GM12864 (cell line): ENCODE measurements at regions not wholly inside any gene's neighbourhood (a gene's known extent, or its start where the extent isn't known, plus 50 kb on each side); places are given as distances from the start of the nearest gene placed in this dataset.
"Not testable (repeated sequence)": the region's sequence is repeated elsewhere in the genome, so short reads cannot be mapped to it uniquely, and the experiment has no call there.

Experiments
- DNase-seq: peaks from one replicate; pipeline ENCODE4 v3.0.0-alpha.2; 2011; ENCODE audit warnings: low read depth
- H3K4me3 ChIP-seq: 2 replicates; pipeline ENCODE4 v1.5.1; 2011; ENCODE audit warnings: mild to moderate bottlenecking, low read depth, low read length, control low read depth
- TF ChIP-seq, protein P1 (sequence below): IDR thresholded peaks from 2 replicates; pipeline ENCODE4 v1.5.1; 2011; ENCODE audit warnings: low read depth, mild to moderate bottlenecking, moderate library complexity, low read length, control low read depth, inconsistent platforms; ENCODE audit errors: missing control alignments

DNA sequence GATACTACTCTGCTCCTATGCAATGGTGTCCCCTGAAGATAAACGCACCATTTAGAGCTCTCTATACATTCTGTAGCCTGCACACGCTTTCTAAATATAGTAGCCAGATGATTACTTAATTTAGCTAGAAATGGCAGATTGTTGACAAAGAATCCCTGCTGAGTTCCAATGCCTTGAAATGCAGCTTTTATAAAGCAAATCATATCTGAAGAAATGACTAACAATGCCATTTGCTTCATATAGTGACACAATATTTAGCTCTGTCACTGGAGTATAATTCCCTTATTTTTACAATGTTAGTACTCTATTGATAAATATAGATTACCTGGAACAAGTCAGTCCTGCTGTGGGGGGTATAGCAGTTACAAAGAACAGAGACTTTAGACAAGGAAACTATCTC, 166.2 kb downstream of the CDCA7 start:
- no peak for DNase-seq
- H3K4me3 ChIP-seq, result no peak overlapping the region

GRCh38 chr2:173521450-173522192, 166.9 kb downstream of the CDCA7 start:
- H3K4me3 ChIP-seq, result no peak overlapping the region
- DNase-seq, result no peak
- TF ChIP-seq, protein P1, sequence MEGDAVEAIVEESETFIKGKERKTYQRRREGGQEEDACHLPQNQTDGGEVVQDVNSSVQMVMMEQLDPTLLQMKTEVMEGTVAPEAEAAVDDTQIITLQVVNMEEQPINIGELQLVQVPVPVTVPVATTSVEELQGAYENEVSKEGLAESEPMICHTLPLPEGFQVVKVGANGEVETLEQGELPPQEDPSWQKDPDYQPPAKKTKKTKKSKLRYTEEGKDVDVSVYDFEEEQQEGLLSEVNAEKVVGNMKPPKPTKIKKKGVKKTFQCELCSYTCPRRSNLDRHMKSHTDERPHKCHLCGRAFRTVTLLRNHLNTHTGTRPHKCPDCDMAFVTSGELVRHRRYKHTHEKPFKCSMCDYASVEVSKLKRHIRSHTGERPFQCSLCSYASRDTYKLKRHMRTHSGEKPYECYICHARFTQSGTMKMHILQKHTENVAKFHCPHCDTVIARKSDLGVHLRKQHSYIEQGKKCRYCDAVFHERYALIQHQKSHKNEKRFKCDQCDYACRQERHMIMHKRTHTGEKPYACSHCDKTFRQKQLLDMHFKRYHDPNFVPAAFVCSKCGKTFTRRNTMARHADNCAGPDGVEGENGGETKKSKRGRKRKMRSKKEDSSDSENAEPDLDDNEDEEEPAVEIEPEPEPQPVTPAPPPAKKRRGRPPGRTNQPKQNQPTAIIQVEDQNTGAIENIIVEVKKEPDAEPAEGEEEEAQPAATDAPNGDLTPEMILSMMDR, result no peak

More for the DNA sequence above, 166.2 kb downstream of the CDCA7 start:
- TF ChIP-seq, protein P1, result no peak

DNA sequence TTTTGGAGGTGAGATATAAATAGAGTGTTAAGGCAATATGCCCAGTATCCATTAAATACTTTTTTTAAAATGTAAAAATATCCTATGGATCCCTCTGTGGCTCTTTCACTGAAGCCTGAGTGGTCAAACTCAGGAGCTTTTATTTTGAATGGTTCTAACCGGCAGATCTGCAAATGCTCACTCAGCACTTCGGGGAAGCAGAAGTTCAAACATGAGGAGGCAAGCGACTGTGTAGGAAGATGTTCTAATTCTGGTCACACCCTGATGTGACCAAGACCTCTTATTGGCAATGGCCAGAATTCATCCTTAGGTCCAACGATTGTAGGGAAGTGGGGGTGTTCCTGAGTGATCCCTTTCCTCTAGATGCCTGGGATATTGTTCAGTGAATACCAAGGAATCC, 168.8 kb downstream of the CDCA7 start:
- no peak overlapping the region for H3K4me3 ChIP-seq
- DNase-seq, result no peak
- TF ChIP-seq, protein P1, result no peak

DNA sequence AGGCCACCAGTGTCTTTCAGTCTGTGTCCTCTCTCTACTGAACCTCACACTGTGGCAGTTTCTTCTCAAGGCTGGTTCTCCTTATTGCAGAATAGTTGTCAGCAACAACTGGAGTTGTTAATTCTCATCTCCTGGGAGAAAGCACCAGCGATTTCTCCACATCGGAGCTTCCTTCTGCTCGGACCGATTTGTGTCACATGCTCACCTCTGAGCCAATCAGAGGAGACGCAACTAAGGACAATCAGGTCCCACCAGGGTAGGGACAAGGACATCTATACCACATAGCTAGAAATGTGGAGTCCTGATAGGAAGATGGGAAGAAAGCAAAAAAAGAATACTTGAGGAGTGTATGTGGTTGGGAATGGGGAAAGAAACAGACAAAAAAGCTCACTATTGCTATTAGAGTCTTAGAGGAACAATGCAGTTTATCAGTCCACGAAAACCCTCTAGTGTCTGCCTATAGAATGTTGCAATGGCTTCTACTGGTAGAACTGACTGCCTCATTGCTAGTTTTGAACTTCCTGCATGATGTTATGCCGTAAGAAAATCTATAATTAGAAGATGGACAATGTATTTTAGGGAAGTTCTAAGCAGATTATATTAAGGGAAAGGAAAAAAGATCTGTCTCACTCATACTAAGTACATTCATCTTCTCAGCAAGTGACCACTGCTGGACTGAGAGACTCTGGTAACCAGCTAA, 169.7 kb downstream of the CDCA7 start:
- no peak for DNase-seq
- no peak overlapping the region for H3K4me3 ChIP-seq
- TF ChIP-seq, protein P1, result no peak

GRCh38 chr2:173532732-173533531, 178.3 kb downstream of the CDCA7 start:
- DNase-seq, H3K4me3 ChIP-seq: not testable (repeated sequence)

DNA sequence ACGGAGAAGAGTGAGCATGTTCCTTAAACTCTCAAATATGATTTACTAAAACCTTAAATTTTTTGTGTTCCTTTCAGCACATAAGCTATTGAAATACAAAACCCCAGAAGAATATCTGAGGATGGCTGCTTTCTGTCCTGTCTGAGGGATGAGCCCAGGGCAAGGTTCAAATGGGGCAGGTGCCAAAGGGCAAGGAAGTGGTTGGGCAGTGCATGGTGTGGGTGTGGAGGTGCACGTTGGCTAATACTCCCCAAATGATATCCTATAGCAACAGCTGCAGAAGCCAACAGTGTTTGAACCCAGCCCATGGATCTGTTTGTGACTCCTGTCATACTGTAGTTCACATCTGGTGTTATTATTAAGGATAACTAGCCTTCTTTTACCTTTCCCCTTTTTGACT, 183.0 kb downstream of the CDCA7 start:
- DNase-seq, result no peak
- TF ChIP-seq, protein P1, result no peak
- H3K4me3 ChIP-seq, result no peak overlapping the region

- no peak for DNase-seq
- H3K4me3 ChIP-seq, result no peak overlapping the region
- TF ChIP-seq, protein P1, result no peak
These were observed 184.9 kb downstream of the CDCA7 start for GRCh38 chr2:173539615-173540014.
